Mammary epithelial cell (primary cell): ENCODE measurements at regions not wholly inside any gene's neighbourhood (a gene's known extent, or its start where the extent isn't known, plus 50 kb on each side); places are given as distances from the start of the nearest gene placed in this dataset.

Experiments
- CTCF ChIP-seq, 2 donors: IDR thresholded peaks in 1 of 2; conservative IDR thresholded peaks in 1 of 2; 2 replicates each; pipeline ENCODE4 v1.5.1; 2011 to 2012; ENCODE audit warnings: inconsistent platforms in 2 of 2, low read length in 2 of 2, mild to moderate bottlenecking in 2 of 2, control low read depth in 1 of 2, low read depth in 1 of 2; ENCODE audit not compliant: insufficient read depth in 1 of 2; ENCODE audit errors: extremely low read depth in 1 of 2
- EZH2 ChIP-seq: IDR thresholded peaks from 2 replicates; pipeline ENCODE4 v1.6.1; 2012; ENCODE audit warnings: low read length, inconsistent platforms, borderline replicate concordance

DNA sequence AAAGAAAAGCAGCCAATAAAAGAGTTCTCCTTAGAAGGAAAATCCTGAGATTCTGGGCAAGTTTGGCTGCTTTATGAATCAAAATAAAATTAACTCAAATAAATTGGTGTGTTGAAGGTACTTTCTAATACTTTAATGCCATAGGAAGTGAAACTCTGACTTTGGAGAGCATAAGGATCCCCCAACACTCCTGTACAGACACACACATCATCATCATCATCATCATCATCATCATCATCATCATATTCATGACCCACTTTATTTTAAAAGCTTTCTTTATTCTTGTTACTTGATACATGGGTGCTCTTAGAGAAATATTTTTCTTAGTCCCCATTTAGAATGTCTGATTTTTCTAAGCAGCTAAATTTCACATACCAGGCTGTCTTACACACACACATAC is 283.1 kb upstream of the CYRIA start:
- TF ChIP-seq CTCF (conservative IDR thresholded peaks at IDR 0.05 in 1 of 2, IDR thresholded peaks at IDR 0.05 in 1 of 2; ENCODE audit: extremely low read depth in 1 of 2, insufficient read depth in 1 of 2, low read depth in 1 of 2, low read length in 2 of 2), result no peak
- TF ChIP-seq EZH2, result no peak
